ENCODE measurements at regions not wholly inside any gene's neighbourhood (a gene's known extent, or its start where the extent isn't known, plus 50 kb on each side); places are given as distances from the start of the nearest gene placed in this dataset.
A peak's percentile ranks its signal among the peaks of the same experiment; 100 is the strongest.
"Not testable (repeated sequence)": the region's sequence is repeated elsewhere in the genome, so short reads cannot be mapped to it uniquely, and the experiment has no call there.

DNA sequence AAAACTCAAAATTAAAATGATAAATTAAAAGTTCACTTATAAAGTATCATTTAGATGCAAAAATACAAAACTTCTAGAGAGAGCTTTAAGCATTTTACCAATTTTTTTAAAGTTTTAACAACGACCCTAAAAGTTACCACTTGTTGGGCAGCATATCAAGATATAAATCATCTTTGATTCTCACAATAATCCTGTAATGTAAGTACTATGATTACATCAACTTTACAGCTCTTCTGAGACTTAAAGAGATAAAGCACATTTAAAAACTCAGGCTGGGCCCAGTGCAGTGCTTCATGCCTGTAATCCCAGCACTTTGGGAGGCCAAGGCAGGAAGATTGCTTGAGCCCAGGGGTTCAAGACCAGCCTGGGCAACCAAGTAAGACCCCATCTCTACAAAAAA lies 202.7 kb upstream of the GPC6 start:
- no peak for DNase-seq

GRCh38 chr13:93025984-93026383 lies 200.6 kb upstream of the GPC6 start:
- no peak for DNase-seq

- DNase-seq: no peak
These were observed 197.1 kb upstream of the GPC6 start for GRCh38 chr13:93029536-93029935.

GRCh38 chr13:93036380-93036779 lies 190.2 kb upstream of the GPC6 start:
- DNase-seq: no peak

GRCh38 chr13:93037780-93038179 lies 188.8 kb upstream of the GPC6 start:
- no peak for DNase-seq

DNA sequence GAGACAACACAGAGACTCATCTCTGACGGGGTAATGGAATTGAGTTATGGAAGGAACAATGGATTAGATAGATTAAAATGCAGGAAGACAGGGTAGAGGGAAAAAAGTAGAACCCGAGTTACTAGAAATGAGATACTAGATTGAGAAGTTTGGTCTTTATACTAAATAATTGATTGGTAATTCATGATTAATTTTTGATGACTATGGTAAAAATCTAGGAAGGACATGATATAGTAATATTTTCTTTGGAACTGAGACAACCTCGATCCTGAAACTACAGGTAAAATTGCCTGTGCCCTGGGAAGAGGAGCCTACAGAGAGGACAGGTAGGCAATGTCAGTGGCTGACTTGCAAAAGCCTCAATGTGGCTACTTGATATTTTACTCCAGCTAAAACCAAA lies 188.4 kb upstream of the GPC6 start:
- DNase-seq: no peak

- no peak for DNase-seq
These were observed 187.5 kb upstream of the GPC6 start for GRCh38 chr13:93039131-93039530.

DNA sequence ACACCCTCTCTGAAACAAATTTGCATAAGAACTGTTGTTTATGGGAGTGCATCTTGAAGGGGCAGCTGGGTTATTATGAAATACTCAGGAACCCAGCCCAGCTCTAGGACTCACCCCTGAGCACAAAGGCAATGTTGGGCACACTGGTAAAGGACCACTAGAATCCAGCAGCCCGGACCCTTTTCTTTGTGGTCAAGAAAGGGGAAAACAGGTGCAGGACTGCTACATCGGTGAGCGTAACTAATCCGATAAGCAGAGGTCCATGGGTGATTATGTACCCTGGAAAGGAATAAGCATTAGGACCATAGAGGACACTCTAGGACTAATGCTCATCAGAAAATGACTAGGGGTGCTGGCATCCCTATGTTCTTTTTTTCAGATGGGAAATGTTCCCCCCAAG lies 185.0 kb upstream of the GPC6 start:
- not testable (repeated sequence) for DNase-seq

GRCh38 chr13:93045836-93046235 lies 180.8 kb upstream of the GPC6 start:
- DNase-seq: no peak

GRCh38 chr13:93055233-93055632 lies 171.4 kb upstream of the GPC6 start:
- DNase-seq: no peak

DNA sequence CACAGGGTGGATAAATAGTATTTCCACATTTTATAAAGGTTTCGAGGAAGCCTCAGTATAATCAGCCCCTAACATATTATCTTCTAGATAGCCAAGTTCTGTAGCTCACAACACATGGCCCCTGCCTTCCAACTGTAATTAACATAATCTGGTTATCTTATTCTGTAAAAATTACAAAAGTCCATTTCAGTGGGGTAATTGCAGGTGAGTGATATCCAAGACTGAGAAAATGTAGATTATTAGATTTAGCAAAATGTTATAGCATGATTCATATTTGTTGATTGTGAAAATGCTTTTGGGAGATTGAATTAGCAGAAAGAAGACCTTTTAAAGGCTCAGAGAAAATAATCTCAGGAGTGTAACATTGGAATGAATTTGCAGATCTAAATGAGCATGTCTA lies 168.3 kb upstream of the GPC6 start:
- no peak for DNase-seq

- DNase-seq: no peak
These were observed 166.5 kb upstream of the GPC6 start for GRCh38 chr13:93060144-93060543.

GRCh38 chr13:93066187-93066586 lies 160.4 kb upstream of the GPC6 start:
- DNase-seq: no peak

- DNase-seq: no peak
These were observed 147.3 kb upstream of the GPC6 start for GRCh38 chr13:93079294-93079693.

- no peak for DNase-seq
These were observed 146.4 kb upstream of the GPC6 start for GRCh38 chr13:93080166-93080565.

DNA sequence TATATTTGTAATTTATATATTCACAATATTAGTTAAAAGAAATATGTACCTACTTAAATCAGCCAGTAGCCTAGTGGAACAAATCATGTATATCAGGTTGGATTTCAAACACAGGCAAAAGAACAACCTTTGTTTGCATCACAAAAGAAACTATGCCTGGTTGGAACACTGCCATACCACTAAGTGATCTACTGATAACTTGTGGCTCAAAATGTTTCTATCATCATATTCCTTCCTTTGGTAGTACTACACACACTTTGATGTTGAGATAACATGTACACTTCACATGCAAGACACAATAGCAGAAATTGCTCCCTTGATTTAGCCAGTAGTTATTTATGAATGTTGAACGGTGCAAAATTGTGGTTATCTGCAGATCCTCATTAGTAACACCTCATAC lies 146.0 kb upstream of the GPC6 start:
- DNase-seq: peak; percentile 76

GRCh38 chr13:93086329-93086728 lies 140.3 kb upstream of the GPC6 start:
- no peak for DNase-seq

GRCh38 chr13:93098972-93099371 lies 127.6 kb upstream of the GPC6 start:
- no peak for DNase-seq

GRCh38 chr13:93101226-93101734 lies 125.3 kb upstream of the GPC6 start:
- DNase-seq: no peak

DNA sequence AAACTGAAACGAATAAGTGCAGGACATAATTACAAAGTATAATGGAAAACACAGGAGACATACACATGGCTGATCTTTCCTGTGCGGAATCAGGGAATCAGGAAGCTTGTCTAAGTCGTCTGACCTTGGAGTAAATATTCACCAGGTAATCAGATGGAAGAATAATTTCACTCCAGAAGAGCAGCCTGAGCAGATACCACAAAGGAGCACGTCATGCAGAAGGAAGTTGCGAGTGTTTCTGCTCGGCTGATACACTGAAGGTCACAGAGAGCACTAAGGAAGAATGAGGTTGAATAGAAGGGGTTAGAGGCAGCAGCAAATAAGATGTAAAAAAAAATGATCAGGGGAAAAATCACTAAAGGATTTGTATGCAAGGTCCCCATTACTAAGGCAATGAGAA lies 122.3 kb upstream of the GPC6 start:
- no peak for DNase-seq

DNA sequence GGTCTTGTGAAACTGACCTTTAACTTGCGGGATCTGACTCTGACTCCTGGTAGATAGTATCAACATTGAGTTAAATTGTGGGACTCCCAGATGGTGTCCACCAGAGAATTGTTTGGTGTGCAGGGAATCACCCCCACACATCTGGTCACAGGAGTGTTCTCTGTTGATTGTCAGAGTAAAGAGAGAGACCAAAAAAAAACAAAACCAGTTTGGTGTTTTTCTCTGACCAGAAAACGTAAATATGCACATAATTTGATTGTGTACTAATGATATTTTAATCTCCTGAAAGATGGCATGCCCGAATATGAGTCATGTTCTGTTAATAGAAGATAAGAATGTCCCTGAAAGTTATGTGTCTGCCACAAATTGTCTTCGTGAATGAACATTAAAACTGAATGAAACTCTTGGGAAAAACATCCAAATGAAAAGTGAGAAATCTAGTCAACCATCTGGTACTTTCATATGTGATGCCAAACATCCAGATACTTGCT lies 118.5 kb upstream of the GPC6 start:
- DNase-seq: no peak

DNA sequence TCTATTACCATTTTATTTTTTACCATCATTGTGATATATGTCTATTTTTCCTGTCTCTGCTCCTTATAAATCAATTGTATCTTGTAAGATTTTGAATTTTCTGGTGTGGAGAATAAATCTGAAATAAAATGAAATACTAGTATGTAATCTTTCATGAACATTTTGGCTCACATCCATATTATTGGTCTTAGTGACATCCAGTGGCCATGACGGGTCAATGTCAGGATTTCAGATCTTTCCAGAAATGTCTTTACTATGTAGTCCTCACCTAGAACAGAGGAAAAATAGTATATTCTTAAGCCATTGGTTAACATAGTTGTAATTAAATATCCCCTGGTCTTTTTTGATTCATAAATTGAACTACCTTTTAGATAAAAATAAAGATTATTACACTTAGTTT lies 109.8 kb upstream of the GPC6 start:
- DNase-seq: peak; percentile 29

DNA sequence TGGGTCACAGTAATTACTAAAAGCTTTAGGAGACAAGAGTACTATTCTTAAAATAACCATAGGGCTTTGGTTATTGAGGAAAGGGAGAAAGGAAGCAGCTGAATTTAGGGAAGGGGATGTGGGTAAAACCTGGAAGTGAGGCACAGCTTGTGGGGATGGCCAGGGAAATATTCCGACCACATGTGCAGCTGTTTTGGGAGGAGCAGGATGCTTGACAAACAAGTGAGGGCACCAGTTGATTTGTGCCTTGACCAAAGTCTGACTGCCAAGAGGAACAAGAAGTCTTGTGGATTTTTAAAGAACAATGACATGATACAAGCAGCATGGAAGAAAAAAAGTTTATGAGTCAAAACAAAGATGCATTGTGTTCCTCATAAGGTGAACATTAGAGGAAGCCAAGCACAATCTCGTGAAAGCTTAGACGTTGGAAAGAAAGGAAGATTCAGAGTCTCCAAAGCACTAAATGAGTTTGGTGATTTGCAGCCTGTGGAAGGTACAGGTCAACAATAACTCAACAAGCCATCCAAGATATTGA lies 108.5 kb upstream of the GPC6 start:
- DNase-seq: no peak

- DNase-seq: no peak
These were observed 85.7 kb upstream of the GPC6 start for GRCh38 chr13:93140912-93141311.

DNA sequence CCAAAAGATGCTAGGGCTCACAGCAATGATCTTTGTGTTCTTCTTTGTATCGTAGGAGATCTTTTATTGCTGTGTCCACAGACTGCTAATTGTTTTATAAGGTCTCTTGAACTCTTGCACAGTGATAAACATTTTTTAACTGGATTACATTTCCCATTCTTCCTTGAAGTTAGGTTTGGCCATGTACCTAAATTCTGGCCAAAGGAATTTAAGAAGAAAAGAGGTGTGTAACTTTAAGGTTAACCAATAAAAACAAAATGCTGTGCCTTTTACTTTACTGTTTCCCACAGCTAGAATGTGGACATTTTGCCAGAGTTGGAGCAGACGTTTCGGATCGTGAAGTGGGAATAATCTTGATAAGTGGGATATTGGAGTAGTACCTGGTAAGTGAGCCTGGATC lies 82.6 kb upstream of the GPC6 start:
- DNase-seq: no peak

- no peak for DNase-seq
These were observed 81.4 kb upstream of the GPC6 start for GRCh38 chr13:93145199-93145598.
